T-cell (primary cell): ENCODE measurements at regions not wholly inside any gene's neighbourhood (a gene's known extent, or its start where the extent isn't known, plus 50 kb on each side); places are given as distances from the start of the nearest gene placed in this dataset.
"Not testable (repeated sequence)": the region's sequence is repeated elsewhere in the genome, so short reads cannot be mapped to it uniquely, and the experiment has no call there.

ENCODE experiments used
- ATAC-seq, 4 experiments: fragments of 200-7000 bp in 3 of 4; fragments of 150-1000 bp in 1 of 4; cut with Tn5 transposase; replicated peaks in 1 of 4; 1 replicate in 3 of 4; 2 replicates in 1 of 4; pipeline ENCODE4 v1.10.0; 2021; ENCODE audit warnings: moderate library complexity in 3 of 4, mild to moderate bottlenecking in 2 of 4, moderate number of reproducible peaks in 1 of 4
- CTCF ChIA-PET, 2 donors: fragments of 300-600 bp; sonication (Branson Sonifier 250); formaldehyde crosslinking; loops; one replicate each; lab custom pipeline; 2022; ENCODE audit warnings: antibody characterized with exemption in 2 of 2; lab: Charles Lee
- POLR2A ChIA-PET, 2 donors: fragments of 300-600 bp; sonication (Branson Sonifier 250); formaldehyde crosslinking; loops; one replicate each; lab custom pipeline; 2022; ENCODE audit warnings: antibody characterized with exemption in 2 of 2; lab: Charles Lee
- DNase-seq, 35 experiments: peaks; one replicate each; pipeline versions ENCODE4 v3.0.0 to v3.0.0-alpha.2; 2013 to 2023
- H3K27ac ChIP-seq: one replicate; pipeline ENCODE4 v1.5.1; 2013; ENCODE audit warnings: low read length
- H3K27me3 ChIP-seq, 2 experiments: replicated peaks in 1 of 2; 1 replicate in 1 of 2; 2 replicates in 1 of 2; pipeline versions ENCODE4 v1.6.1 to v1.7.0; 2013; ENCODE audit warnings: low read length in 1 of 2, mixed read lengths in 1 of 2; ENCODE audit not compliant: control insufficient read depth in 2 of 2, insufficient read depth in 2 of 2; ENCODE audit errors: extremely low read depth in 1 of 2
- H3K36me3 ChIP-seq, 2 donors: 1 replicate in 1 of 2; 2 replicates in 1 of 2; pipeline versions ENCODE4 v1.6.1 to v1.7.0; 2013; ENCODE audit warnings: low read length in 1 of 2; ENCODE audit not compliant: control insufficient read depth in 2 of 2, insufficient read depth in 1 of 2; ENCODE audit errors: extremely low read depth in 1 of 2
- H3K4me1 ChIP-seq, 2 experiments: 1 replicate in 1 of 2; 2 replicates in 1 of 2; pipeline versions ENCODE4 v1.6.1 to v1.7.0; 2013; ENCODE audit warnings: low read length in 2 of 2, mixed read lengths in 1 of 2; ENCODE audit not compliant: insufficient read depth in 2 of 2, control insufficient read depth in 1 of 2; ENCODE audit errors: extremely low read depth in 1 of 2
- H3K4me3 ChIP-seq, 2 donors: 1 replicate in 1 of 2; 2 replicates in 1 of 2; pipeline versions ENCODE4 v1.5.1 to v1.7.0; 2013; ENCODE audit warnings: mild to moderate bottlenecking in 2 of 2, low read length in 1 of 2, moderate library complexity in 1 of 2; ENCODE audit not compliant: control insufficient read depth in 1 of 2; ENCODE audit errors: extremely low read depth in 1 of 2
- H3K9me3 ChIP-seq: 2 replicates; pipeline ENCODE4 v1.7.0; 2013
- H3K27ac Mint-ChIP-seq, 2 donors: one replicate each; pipeline ENCODE4 v1.8.0; 2020 to 2021; ENCODE audit warnings: mild to moderate bottlenecking in 2 of 2, mixed read lengths in 2 of 2
- H3K27me3 Mint-ChIP-seq, 2 donors: one replicate each; pipeline ENCODE4 v1.8.0; 2021 to 2022; ENCODE audit warnings: mixed read lengths in 2 of 2
- H3K36me3 Mint-ChIP-seq: one replicate; pipeline ENCODE4 v1.8.0; 2021; ENCODE audit warnings: mixed read lengths
- H3K4me1 Mint-ChIP-seq, 3 donors: one replicate each; pipeline ENCODE4 v1.8.0; 2020 to 2022; ENCODE audit warnings: mixed read lengths in 3 of 3, mild to moderate bottlenecking in 1 of 3
- H3K4me3 Mint-ChIP-seq, 3 donors: one replicate each; pipeline ENCODE4 v1.8.0; 2020 to 2022; ENCODE audit warnings: mild to moderate bottlenecking in 3 of 3, mixed read lengths in 3 of 3, moderate library complexity in 3 of 3
- H3K9me3 Mint-ChIP-seq, 3 donors: one replicate each; pipeline ENCODE4 v1.8.0; 2020 to 2022; ENCODE audit warnings: mixed read lengths in 3 of 3
- WGBS: methylation state at CpG from one replicate; pipeline ENCODE4 v1.1.5; 2013; ENCODE audit warnings: missing lambda C conversion rate; ENCODE audit not compliant: insufficient coverage; 5-methylcytosine and 5-hydroxymethylcytosine counted together

DNA sequence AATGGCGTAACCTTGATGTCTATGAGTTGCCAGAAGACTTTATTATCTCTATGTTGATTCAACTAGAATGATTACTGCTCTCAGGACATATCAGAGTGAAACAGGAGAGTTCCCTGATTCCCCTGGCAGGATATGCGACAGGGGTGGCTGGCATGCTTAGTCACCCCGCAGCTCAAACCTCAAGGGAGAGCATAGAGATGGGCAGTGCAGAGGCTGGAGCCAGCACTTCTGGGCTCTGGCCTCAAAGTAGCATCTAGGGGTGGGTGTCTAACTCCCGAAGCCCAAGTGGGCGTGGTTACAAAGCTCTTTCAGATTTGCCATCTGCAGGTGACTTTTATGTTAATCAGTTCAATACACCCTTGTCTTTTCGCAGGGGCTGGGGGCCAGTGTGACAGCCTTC lies 391.6 kb downstream of the ADCYAP1 start:
- Mint-ChIP-seq H3K4me3 (no peak overlapping the region), H3K36me3 (no peaks in the 10 kb centered on the region), H3K9me3 (peaks cover 6 to 17% (median 12%) of the 10 kb centered on the region in 3 donors), H3K27me3 (no peaks in the 10 kb centered on the region), H3K4me1 (no peaks in the 10 kb centered on the region), H3K27ac (no peak overlapping the region)
- Histone ChIP-seq H3K9me3 (no peaks in the 10 kb centered on the region), H3K27me3 (no peaks in the 10 kb centered on the region), H3K4me1 (no peaks in the 10 kb centered on the region), H3K27ac (no peak overlapping the region), H3K36me3 (no peaks in the 10 kb centered on the region), H3K4me3 (no peak overlapping the region)
- POLR2A ChIA-PET: no interaction called here
- ATAC-seq (no peak), DNase-seq (no peak)
- CTCF ChIA-PET: no interaction called here
- 67% methylated on average over 5 of the region's 6 CpGs for WGBS

DNA sequence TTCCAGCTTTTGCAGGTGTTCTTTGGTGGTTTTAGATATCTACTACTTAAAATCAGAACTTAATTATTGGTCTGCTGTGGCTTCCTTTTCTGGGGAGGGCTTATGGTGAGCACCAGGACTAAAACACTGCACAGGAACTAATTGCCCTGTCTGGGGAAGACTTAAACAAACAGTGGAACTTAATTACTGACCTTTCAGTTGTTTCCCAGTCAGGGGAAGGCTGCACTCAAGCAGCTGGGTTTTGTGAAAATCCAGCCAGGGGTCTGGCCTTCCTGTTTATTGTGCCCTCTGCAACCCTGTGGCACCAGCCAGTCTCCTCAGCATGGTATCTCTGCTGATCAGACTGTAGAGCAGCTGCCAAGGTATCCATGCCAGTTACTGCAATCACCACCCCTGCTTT lies 398.2 kb downstream of the ADCYAP1 start:
- no peak overlapping the region for H3K4me3 ChIP-seq
- H3K4me1 ChIP-seq: no peaks in the 10 kb centered on the region
- no peaks in the 10 kb centered on the region for H3K9me3 ChIP-seq
- no peaks in the 10 kb centered on the region for H3K4me1 Mint-ChIP-seq
- peaks cover 8 to 18% (median 14%) of the 10 kb centered on the region in 3 donors for H3K9me3 Mint-ChIP-seq
- H3K4me3 Mint-ChIP-seq: no peak overlapping the region
- H3K27me3 ChIP-seq: no peaks in the 10 kb centered on the region
- CTCF ChIA-PET: no interaction called here
- H3K27me3 Mint-ChIP-seq: no peaks in the 10 kb centered on the region
- ATAC-seq: no peak
- H3K27ac Mint-ChIP-seq: no peak overlapping the region
- H3K36me3 Mint-ChIP-seq: no peaks in the 10 kb centered on the region
- POLR2A ChIA-PET: no interaction called here
- no peak for DNase-seq
- H3K27ac ChIP-seq: no peak overlapping the region
- no peaks in the 10 kb centered on the region for H3K36me3 ChIP-seq

GRCh38 chr18:1304392-1304992 lies 399.8 kb downstream of the ADCYAP1 start:
- no peaks in the 10 kb centered on the region for H3K4me1 Mint-ChIP-seq
- POLR2A ChIA-PET: no interaction called here
- Histone ChIP-seq H3K4me3 (no peak overlapping the region), H3K27ac (no peak overlapping the region), H3K27me3 (no peaks in the 10 kb centered on the region), H3K9me3 (no peaks in the 10 kb centered on the region), H3K4me1 (no peaks in the 10 kb centered on the region), H3K36me3 (no peaks in the 10 kb centered on the region)
- CTCF ChIA-PET: interaction anchor here in 1 of 2 donors (0.6 kb wide), 1 partner anchor 133 kb away, joined by 3 read pairs; no protein-coding TSS in a partner anchor
- H3K36me3 Mint-ChIP-seq: no peaks in the 10 kb centered on the region
- H3K9me3 Mint-ChIP-seq: peaks cover 7 to 21% (median 19%) of the 10 kb centered on the region in 3 donors
- H3K27ac Mint-ChIP-seq: no peak overlapping the region
- H3K27me3 Mint-ChIP-seq: no peaks in the 10 kb centered on the region
- no peak for DNase-seq
- no peak for ATAC-seq
- 100% methylated on average over 1 of the region's 4 CpGs for whole genome bisulfite sequencing
- no peak overlapping the region for H3K4me3 Mint-ChIP-seq

GRCh38 chr18:1306641-1307040 lies 402.0 kb downstream of the ADCYAP1 start:
- ChIA-PET POLR2A (no interaction called here), CTCF (no interaction called here)
- no peaks in the 10 kb centered on the region for H3K4me1 ChIP-seq
- H3K9me3 ChIP-seq: no peaks in the 10 kb centered on the region
- H3K27me3 ChIP-seq: no peaks in the 10 kb centered on the region
- H3K9me3 Mint-ChIP-seq: peaks cover 4 to 21% (median 16%) of the 10 kb centered on the region in 3 donors
- H3K4me3 Mint-ChIP-seq: no peak overlapping the region
- no peak overlapping the region for H3K27ac Mint-ChIP-seq
- H3K27ac ChIP-seq: no peak overlapping the region
- DNase-seq (no peak), ATAC-seq (no peak)
- H3K36me3 Mint-ChIP-seq: no peaks in the 10 kb centered on the region
- no CpG with 5 or more reads among the region's 2 CpGs for WGBS
- no peaks in the 10 kb centered on the region for H3K36me3 ChIP-seq
- H3K27me3 Mint-ChIP-seq: no peaks in the 10 kb centered on the region
- H3K4me3 ChIP-seq: no peak overlapping the region
- no peaks in the 10 kb centered on the region for H3K4me1 Mint-ChIP-seq

DNA sequence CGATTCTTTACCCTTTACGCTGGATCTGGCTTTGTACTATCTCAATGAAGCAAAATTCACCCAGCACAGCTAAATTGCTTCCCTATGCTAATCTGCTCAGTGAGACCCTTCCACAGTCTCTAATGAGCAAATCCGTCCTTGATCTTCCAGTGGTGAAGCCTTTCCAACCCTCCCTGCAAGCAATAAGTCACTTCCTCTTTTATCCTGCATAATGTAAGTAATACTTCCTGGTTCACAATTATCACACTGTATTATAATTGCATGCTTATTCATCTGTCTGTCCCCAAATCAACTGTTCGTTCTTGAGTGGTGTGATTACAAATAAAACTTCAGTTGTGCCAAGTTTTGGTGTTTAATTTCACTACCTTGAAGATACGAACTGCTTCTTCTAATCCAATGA lies 404.0 kb downstream of the ADCYAP1 start:
- Mint-ChIP-seq H3K9me3 (peaks cover 6 to 19% (median 14%) of the 10 kb centered on the region in 3 donors), H3K27ac (no peak overlapping the region), H3K36me3 (no peaks in the 10 kb centered on the region), H3K4me3 (no peak overlapping the region), H3K27me3 (no peaks in the 10 kb centered on the region), H3K4me1 (no peaks in the 10 kb centered on the region)
- Histone ChIP-seq H3K4me1 (no peaks in the 10 kb centered on the region), H3K36me3 (no peaks in the 10 kb centered on the region), H3K9me3 (no peaks in the 10 kb centered on the region), H3K27ac (no peak overlapping the region), H3K27me3 (no peaks in the 10 kb centered on the region), H3K4me3 (no peak overlapping the region)
- ChIA-PET POLR2A (no interaction called here), CTCF (no interaction called here)
- DNase-seq: no peak
- no peak for ATAC-seq
- 80% methylated on average over 2 of the region's 5 CpGs for WGBS

DNA sequence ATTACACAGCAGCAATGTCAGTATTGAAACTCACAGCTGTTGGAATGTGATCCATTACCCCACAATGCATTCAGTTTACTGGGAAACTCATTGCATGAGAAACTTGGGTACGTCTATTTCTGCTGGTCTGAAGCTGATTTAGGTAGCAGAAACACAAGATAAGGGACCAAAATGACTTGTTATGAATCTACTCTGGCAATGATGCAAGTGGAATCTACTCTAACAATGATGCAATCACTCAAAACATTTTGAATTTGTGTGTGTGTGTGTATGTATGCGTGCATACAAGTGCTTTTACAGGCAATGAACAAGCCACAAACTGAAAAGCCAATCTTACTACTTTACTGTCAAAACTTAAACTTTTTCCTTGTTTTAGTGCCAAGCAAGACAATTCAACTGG lies 406.7 kb downstream of the ADCYAP1 start:
- Mint-ChIP-seq H3K9me3 (peaks cover 5 to 12% (median 9%) of the 10 kb centered on the region in 3 donors), H3K36me3 (no peaks in the 10 kb centered on the region), H3K4me1 (no peaks in the 10 kb centered on the region), H3K4me3 (no peak overlapping the region), H3K27me3 (no peaks in the 10 kb centered on the region), H3K27ac (no peak overlapping the region)
- no CpG with 5 or more reads among the region's 2 CpGs for WGBS
- DNase-seq (no peak), ATAC-seq (no peak)
- Histone ChIP-seq H3K36me3 (no peaks in the 10 kb centered on the region), H3K27ac (no peak overlapping the region), H3K9me3 (no peaks in the 10 kb centered on the region), H3K4me3 (no peak overlapping the region), H3K27me3 (no peaks in the 10 kb centered on the region), H3K4me1 (no peaks in the 10 kb centered on the region)
- ChIA-PET CTCF (no interaction called here), POLR2A (no interaction called here)

GRCh38 chr18:1335345-1335744 lies 430.7 kb downstream of the ADCYAP1 start:
- CTCF ChIA-PET: not testable (repeated sequence)
- WGBS: 89% methylated on average over 10 of the region's 11 CpGs

More at GRCh38 chr18:1335345-1335744, 430.7 kb downstream of the ADCYAP1 start:
- peaks cover 12 to 14% (median 12%) of the 10 kb centered on the region in 3 donors for H3K9me3 Mint-ChIP-seq
- ATAC-seq, H3K27me3 Mint-ChIP-seq, H3K4me1 ChIP-seq, H3K36me3 ChIP-seq, H3K27me3 ChIP-seq, H3K4me3 ChIP-seq, POLR2A ChIA-PET, H3K27ac ChIP-seq, H3K4me3 Mint-ChIP-seq, H3K9me3 ChIP-seq, DNase-seq, H3K4me1 Mint-ChIP-seq, H3K36me3 Mint-ChIP-seq, H3K27ac Mint-ChIP-seq: not testable (repeated sequence)
